T-helper 22 cell (primary cell): ENCODE measurements at regions not wholly inside any gene's neighbourhood (a gene's known extent, or its start where the extent isn't known, plus 50 kb on each side); places are given as distances from the start of the nearest gene placed in this dataset.
"Not testable (repeated sequence)": the region's sequence is repeated elsewhere in the genome, so short reads cannot be mapped to it uniquely, and the experiment has no call there.

Experiments used
- DNase-seq: peaks from one replicate; pipeline ENCODE4 v3.0.0-alpha.2; 2020; ENCODE audit warnings: low read depth

DNA sequence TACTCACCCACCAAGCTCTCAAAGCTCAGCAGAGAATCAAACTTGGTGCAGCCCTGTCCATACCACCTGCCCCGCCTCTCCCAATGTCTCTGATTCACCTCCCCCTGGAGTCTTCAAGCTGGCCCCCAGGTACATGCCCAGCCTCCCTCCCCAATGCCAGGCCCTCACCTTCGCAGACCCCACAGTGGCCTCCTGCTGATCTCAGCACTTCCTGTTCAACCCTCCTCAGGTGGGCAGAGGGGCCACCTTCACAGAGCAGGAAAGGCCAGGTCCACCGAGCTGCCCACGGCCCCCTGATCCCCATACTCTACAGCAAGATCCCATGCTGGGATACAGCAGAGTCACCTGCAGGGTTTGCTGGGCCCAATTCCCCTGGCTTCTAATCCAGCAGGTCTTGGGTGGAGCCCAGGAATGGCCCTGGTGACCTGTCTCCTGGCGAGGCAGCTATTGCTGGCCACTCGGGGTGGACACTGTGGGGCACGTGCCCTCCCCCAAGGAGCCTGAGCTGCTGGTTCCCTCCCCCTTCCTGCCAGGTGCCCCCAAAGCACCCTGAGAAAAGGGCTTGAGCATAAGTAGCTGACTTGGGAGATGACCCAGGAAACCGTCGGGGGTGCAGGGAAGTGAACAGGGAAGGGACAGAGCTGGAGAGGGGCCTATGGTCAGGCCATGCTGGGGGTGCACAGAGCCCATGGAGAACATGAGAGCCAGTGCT lies 150.7 kb downstream of the BRD1 start:
- no peak for DNase-seq

DNA sequence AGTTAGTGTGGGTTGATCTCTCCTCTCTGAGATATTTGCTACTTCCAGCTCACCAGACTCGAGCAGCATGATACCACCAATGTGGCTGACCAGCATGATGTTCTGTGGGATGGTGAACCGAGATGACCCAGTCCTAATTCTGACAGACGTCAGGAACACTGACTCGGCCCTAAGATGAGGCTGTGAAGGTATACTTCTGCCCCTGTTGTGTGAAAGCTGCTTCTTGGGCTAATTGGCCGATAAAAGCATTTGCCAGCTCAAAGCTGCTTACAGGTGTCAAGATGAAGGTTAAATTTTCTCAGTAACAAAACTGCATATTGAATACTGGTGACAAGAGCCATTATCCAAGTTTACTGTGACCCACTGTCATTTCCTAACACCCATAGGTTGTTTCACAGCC lies 151.4 kb downstream of the BRD1 start:
- DNase-seq: no peak

DNA sequence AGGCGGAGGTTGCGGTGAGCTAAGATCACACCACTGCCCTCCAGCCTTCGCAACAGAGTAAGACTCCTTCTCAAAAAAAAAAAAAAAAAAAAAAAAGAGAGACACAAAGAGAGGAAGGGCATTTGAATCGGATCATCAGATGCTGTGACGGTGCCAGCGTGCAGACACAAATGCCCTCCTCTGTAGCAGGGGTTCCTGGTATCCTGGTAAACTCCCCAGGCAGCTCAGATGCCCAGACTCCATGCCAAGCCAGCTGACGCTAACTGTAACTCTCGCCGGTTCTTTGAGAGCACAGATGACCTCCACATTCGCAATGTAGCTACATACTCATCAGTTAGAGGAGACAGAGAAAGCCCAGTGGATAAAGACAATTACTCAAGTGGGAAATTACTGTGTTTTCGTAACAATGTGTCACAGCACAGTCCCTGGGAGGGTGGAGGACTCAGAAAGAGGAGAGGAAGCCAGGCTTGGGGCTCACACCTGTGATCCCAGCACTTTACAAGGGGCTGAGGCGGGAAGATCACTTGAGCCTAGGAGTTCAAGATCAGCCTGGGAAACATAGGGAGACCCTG lies 153.1 kb downstream of the BRD1 start:
- no peak for DNase-seq

DNA sequence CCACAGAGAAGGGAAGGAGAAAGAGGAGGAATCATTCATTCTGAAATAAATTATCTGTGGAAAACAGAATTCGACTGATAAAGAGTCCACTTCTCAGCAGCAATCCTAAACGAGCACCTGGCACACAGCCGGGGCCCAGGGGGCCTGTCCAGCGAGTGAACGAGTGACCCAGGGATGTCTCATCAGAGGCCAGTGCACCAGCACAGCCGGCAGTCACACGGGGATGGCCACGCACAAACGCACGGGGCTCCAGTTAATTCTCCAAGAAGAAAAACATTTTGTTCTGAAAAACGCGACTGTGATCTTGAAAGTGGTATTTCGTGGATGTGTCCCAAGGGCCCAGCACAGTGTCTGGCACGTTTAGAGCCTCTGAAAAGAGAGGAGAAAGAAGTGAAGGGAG lies 154.6 kb downstream of the BRD1 start:
- DNase-seq: no peak

DNA sequence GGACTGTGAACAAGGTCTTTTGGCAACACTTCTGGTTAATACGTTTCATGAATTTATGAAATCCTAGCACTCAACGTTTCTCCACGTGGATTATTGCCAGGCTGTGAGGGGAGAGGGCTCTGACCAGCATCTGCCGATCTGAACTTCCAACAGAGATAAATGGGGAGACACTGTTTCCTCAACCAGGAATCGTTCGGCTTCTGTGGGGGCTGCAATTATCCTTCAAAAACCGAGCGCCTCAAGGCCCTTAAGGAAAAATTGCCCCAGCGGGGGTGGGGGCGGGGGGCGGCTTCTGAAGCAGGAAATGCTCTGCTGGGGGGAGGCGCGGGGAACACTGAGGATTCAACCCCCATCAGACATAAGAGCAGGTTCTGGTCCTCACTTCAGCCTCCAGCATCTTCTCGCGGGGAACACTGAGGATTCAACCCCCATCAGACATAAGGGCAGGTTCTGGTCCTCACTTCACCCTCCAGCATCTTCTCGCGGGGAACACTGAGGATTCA lies 155.6 kb downstream of the BRD1 start:
- DNase-seq: no peak

DNA sequence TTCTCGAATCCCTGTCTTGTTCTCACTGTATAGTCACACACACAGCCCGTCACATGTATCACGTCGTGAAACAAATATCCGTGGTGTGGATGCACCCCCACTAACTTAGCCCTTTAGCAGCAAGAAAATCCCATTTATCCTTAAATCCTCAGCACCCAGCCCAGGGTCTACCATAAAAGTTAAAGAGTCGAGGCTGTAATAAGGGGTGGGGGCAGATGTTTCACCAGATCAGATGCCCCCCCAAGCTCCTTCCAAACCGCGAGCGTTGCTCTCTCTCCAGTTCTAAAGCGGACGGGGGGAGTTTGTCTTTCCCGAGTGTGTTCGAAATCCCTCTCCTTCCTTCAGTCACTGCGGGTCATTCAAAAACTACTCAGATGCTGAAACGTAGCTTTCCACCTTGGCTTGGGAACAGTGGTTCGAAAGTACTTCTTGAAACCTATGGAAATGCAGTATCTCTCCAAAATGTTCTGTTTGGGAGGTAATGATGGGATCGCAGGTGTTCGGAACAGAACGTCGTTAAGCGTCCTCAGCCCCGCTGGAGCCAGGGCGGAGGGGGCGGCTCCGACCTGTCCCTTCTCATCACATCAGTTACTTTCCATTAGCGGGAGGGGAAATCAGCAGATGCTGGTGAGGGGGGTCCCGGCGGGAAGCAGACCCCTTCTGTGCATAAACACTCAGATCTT lies 156.2 kb downstream of the BRD1 start:
- DNase-seq: no peak

DNA sequence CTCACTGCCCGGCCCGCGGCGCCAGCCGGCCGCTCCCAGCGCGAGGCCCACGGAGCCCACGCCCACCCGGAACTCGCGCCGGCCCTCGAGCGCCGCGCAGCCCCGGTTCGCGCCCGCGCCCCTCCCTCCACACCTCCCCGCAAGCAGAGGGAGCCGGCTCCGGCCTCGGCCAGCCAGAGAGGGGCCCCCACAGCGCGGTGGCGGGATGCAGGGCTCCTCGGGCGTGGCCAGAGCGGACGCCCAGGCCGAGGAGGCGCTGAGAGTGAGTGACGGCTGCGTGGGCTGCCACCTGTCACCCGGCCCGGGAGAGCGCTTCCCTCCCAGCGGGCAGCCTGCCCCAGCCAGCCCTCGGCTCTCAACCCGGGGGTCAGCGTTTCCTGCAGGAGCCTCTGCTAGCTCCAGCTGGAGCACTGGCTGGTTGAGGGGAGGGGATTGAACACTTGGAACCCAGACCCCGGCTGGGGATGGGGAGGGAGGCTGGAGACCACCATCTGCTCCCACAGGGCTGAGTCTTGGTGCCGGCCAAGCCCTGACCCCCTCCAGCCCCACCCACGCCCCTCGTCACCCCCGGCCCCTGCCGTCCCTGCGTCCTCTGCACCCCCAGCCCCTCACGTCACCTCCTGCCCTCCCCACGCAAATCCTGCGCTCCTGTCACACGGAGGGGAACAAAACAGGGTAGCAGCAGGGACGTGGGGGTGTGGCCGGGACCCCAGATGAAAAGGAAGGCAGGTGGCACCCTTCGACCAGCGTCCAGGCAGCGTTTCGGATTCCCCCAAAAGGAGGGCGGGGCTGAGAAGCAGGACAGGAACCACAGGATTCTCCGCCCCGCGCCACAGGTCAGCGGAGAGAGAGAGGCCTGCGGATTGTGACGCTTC lies 157.0 kb downstream of the BRD1 start:
- no peak for DNase-seq

DNA sequence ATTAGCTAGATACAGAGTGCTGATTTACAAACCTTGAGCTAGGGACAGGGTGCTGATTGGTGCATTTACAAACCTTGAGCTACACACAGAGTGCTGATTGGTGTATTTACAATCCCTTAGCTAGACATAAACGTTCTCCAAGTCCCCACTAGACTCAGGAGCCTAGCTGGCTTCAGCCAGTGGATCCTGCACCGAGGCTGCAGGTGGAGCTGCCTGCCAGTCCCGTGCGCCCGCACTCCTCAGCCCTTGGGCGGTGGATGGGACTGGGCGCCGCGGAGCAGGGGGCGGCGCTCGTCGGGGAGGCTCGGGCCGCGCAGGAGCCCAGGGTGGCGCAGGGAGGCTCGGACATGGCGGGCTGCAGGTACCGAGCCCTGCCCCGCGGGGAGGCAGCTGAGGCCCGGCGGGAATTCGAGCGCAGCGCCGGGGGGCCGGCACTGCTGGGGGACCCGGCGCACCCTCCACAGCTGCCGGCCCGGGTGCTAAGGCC lies 157.7 kb downstream of the BRD1 start:
- not testable (repeated sequence) for DNase-seq

DNA sequence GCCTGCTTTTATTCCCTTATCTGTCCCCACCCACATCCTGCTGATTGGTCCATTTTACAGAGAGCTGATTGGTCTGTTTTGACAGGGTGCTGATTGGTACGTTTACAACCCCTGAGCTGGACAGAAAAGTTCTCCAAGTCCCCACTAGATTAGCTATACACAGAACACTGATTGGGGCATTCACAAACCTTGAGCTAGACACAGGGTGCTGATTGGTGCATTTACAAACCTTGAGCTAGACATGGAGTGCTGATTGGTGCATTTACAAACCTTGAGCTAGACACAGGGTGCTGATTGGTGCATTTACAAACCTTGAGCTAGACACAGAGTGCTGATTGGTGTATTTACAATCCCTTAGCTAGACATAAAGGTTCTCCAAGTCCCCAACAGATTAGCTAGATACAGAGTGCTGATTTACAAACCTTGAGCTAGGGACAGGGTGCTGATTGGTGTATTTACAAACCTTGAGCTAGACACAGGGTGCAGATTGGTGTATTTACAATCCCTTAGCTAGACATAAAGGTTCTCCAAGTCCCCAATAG lies 158.2 kb downstream of the BRD1 start:
- DNase-seq: not testable (repeated sequence)

DNA sequence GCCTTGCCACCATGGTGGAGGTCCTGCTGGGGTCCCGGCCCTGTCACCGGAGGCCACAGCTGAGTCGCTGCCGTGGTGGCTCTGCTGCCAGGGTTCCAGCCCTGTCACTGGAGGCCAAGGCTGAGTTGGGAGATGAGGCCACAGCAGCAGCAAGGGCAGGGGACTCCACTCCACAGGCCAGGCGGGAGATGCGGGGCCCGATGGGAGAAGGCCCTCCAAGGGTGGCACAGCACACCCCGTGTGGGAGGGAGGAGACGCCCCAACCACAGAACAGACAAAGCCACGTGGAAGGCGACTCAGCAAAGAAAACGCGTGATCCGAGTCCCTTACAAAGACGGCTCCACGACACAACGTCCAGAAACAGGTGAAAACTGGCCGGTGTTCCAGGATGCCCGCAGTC lies 159.3 kb downstream of the BRD1 start:
- no peak for DNase-seq

DNA sequence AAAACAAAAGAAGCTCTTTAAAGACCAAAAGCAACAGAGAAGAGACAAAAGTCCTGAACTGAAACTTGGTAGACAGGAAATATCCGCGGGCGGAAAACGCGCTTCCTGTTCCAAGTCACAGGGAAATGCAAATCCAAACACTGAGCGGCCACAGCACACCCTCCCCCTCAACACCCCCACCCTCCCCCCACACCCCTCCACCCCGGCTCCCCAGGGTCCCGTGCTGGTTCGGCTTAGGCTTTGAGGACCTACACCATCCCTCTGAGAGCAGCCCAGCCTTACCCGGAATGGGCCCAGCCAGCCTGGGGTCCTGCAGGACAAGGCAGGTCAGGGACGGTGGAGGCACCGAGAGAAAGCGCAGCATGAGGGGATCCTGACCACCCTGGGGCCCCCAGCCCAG lies 160.4 kb downstream of the BRD1 start:
- no peak for DNase-seq

DNA sequence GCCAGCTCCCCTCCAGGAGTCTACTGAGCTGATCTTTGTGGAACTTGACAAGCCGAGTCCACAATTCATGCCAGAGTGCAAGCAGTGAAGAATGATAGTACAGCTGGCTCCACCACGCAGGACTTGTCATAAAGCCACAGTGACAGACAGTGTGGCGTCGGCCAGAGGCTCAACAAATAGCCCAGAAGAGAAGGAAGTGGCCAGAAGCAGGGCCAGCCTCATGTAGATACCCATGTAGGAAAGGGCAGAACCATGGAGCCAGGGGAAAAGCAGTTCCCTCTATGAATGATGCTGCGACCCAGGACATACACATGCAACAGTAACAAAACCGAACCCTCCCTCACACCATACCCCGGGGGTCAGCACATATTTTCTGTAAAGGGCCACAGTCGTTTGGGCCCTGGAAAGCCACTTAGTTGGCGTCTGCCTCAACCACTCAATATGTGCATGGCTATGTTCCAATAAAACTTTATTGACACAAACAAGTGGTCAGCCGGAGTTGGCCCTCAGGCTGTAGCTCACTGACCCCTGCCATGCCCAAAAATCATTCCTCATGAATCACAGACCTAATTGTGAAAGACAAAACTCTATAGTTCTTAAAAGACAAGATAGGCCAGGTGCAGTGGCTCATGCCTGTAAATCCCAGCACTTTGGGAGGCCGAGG lies 161.4 kb downstream of the BRD1 start:
- no peak for DNase-seq

DNA sequence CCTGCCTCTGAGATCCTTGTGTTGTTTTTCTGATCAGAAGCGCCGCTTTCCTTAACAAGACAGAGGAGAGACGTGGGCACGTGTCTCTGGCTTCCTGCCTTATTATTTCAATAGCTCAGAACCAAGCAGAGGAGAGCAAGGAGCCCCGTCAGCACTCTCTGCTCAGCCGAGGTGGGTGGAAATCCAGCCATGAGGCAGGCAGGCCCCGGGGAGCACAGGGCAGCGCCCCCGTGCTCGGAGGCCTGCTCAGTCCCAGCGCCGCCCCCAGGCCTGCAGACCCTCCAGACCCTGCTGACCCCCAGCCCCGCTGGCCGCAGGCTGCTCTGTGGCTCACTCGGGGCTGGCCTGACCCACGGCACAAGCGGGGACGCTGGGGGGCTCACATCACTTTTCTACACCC lies 162.8 kb downstream of the BRD1 start:
- no peak for DNase-seq

DNA sequence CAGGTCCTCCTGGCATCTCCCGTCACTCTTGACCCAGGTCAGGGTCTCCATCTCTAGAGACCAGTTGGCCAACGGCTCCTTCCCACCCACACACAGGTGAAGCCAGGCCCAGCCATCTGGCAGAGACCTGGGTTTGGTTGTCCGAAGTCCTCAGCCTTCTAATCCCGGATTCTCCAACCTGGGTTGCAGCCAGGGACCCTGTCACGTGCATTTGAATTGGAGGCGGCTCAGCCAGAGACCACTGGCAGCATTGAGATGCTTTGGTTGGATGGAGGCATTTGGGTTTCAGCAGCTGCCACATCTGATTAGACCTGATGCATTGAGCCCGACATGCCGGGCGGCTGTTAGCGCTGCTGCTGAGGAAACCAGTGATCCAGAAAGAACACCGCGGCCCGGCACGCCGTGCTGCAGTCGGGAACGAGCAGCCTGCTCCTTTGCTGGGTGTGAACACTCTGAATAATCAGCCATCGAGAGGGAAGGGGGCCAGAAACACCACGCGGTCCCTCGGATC lies 163.2 kb downstream of the BRD1 start:
- DNase-seq: no peak

DNA sequence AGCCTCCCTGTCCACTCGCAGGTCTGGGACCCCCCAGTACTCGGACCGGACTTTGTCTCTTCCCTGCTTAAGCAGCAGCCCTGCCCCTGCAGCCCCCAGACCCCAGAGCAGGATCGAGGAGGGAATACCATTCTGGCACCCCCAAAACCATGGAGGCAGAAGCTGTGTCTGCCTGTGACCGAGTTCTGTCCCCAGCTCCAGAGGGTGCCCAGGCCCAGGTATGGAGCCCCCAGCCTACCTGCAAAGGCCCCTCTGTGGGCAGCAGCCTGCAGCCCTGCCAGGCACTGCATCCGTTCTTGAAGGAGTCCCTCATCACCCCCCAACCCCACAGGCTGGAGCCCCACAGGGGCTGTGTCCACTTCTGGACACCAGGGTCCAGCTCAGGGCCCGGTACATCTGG lies 163.8 kb downstream of the BRD1 start:
- DNase-seq: no peak

DNA sequence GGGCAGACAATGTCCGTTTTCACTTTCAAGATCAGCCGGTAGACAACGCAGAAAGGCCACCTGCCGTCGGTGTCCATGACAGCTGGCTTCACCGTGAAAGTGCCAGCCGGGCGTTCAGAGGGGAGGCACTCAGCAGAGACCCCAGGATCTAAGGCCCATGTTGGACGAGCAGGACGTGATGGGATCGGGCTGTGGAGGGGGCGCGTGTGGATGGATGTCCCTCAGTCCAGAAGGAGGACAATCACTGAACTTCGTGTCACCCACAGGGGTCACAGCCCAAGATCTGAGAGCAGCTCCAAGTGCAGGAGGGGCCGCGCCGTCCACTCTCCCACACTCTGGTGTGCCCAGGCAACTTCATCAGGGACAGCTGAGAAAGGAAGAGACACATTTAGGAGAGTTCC lies 164.4 kb downstream of the BRD1 start:
- DNase-seq: no peak

DNA sequence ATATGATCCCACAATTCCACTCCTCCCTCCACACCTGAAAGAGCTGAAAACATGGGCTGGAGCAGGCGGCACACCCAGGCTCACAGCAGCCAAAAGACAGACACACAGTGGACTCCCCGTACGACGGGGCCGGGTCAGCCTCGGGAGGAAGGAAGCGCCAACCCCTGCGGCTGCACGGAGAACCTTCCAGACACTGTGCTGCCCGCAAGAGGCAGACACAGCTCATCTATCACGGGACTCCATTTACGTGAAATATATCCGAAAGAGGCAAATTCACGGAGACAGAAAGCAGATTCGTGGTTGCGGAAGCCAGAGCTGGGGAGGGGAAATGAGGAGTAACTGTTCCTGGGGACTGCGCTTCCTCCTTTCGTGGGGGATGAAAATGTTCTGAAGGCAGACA lies 165.0 kb downstream of the BRD1 start:
- no peak for DNase-seq

DNA sequence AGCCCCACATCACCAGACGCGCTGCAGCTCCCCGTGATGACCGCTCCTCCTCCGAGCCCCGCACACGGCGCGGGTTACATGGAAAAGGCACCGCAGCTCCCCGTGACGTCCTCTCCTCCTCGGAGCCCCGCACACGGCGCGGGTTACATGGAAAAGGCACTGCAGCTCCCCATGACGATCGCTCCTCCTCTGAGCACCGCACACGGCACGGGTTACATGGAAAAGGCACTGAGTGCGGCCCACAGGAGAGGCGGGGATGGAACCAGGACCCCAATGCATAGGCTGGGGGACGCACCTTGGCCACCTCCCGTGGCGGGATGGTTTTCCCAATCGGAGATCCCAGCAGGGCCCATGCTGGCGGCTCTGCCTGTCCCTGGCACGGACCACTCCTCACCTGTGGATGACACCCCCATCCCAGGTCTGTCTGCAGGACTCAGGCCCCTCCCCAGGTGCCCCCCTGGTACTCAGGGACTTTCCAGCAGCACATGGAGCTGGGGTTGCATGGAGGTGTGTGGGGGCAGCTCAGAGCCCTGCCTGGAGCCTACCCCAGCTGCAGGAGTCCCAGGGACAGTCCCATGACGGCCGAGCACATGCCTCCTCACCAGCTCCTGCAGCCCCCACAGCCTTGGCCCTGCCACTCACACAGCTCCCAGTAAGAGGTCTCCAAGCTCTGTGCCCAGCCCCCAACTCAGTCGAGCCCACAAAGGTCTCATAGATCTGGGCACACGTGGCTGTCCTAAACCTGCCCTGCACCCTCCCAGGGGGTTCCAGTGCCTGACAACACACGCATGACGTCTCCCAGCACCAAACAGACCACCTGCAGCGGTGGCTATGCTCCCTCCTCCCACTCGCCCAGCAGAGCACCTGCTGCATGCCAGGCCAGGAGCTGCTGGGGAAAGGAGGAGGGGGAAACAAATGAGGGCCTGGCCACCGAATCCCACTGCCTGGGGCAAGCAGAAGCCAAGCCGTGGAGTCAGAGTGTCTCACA lies 166.6 kb downstream of the BRD1 start:
- no peak for DNase-seq

DNA sequence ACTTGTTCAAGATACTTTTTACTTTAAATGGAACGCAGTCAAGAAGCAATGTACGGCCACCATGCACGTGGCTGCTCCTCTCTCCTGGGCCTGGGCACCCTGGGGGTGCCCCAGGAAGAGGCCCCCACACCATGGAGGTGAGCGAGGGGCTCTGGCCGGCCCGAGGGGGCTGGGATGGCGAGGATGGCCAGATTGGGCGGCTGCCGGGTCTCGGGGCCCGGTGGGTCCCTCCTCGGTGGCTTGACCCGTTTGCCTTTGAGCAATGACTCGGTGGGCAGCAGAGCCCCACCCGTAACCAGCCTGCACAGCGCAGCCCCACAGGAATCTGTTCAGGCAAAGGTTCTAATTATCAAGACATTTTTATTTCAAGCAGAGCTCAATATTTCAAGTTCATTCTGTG lies 167.4 kb downstream of the BRD1 start:
- no peak for DNase-seq

DNA sequence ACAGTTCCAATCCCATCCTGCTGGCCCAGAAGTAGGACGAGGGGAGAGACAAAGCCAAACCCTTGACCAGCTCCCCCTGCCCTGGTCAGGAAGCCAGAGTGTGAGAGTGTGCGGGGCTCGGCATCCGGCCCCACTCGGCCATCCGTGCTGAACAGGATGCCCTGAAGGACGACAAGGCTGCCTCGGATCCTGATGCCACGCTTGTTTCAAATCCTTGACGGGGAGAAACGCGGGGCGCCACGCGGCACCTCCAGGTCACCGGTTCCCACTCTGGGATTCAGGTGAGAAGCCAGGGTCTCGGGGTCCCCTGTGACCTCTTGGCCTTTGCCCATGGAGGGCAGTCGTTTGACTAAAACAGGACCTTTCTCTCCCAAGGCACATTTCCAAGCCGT lies 167.8 kb downstream of the BRD1 start:
- DNase-seq: no peak
